TTC549 (cell line): ENCODE measurements at regions not wholly inside any gene's neighbourhood (a gene's known extent, or its start where the extent isn't known, plus 50 kb on each side); places are given as distances from the start of the nearest gene placed in this dataset.
"Not testable (repeated sequence)": the region's sequence is repeated elsewhere in the genome, so short reads cannot be mapped to it uniquely, and the experiment has no call there.

ENCODE experiments used
- FAIRE-seq: peaks from 2 replicates; lab custom pipeline; 2012; peaks lifted over from hg19 to GRCh38; lab: Jason Lieb, UNC

DNA sequence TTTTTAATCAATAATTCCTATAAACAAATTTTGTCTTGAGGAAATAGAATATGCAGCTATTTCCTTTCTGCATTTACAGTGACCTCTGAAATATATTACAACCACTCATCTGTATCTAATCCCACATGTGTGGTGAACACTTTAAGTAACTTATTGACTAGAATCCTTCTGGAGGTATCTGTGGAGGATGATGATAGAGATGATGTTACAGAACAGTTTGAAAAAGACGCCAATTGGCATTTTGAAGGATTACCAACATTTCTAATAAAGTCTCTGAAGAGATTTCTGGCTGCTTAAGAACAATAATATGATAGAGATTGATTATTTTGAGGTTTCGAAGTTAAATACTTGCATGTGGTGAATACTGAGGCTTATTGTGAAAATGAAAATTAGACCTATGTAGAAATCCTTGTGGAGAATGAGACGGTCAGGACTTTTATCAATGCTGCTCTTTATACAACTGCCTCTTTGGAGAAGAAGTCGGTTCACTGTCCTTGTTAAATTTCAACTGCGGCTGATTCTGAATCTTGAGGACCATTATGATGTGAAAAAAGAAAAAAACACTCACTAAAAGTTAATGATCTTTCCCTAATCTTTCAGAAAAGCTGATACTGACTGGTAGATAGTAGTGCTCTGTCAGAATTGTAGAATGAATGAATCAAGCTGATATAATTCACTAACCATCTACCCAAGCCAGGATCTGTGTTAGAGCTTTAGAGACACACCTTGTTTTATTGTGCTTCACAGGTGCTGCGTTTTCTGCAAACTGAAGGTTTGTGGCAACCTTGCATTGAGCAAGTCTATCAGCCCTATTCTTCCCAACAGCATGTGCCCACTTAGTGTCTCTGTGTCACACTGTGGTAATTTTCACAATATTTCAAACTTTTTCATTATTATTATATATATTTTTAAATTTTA is 204.7 kb downstream of the SPRY1 start:
- peak; percentile 100 for FAIRE-seq

DNA sequence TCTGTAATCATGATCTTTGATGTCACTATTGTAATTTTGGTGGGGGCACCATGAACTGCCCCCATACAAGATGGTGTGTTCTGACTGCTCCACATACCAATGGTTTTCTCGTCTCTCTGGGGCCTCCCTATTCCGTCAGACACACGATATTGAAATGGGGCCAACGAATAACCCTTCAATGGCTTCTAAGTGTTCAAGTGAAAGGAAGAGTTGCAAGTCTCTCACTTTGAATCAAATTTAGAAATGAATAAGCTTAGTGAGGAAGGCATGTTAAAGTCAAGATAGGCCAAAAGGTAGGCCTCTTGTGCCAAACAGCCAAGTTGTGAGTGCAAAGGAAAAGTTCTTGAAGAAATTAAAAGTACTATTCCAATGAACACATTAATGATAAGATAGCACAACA is 205.4 kb downstream of the SPRY1 start:
- no peak for FAIRE-seq

- no peak for FAIRE-seq
Observed at GRCh38 chr4:123603165-123603564, 206.6 kb downstream of the SPRY1 start.

DNA sequence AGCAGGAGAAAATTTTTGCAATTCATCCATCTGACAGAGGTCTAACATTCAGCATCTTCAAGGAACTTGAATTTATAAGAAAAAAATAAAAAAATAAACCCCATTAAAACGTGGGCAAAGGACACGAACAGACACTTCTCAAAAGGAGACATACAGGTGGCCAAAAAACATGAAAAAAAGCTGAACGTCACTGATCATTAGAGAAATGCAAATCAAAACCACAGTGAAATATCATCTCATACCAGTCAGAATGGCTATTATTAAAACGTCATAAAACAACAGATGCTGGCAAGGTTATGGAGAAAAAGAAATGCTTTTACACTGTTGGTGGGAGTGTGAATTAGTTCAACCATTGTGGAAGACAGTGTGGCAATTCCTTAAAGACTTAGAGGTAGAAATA is 209.2 kb downstream of the SPRY1 start:
- FAIRE-seq, result not testable (repeated sequence)

DNA sequence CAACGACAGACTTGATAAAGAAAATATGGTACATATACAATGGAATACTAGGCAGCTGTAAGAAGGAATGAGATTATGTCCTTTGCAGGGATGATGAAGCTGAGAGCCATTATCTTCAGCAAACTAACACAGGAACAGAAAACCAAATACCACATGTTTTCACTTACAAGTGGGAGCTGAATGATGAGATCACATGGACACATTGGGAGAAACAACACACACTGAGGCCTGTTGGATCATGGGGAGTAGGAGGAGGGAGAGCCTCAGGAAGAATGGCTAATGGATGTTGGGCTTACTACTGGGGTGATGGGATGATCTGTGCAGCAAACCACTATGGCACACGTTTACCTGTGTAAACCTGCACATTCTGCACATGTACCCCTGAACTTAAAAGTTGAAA is 209.7 kb downstream of the SPRY1 start:
- FAIRE-seq, result no peak

GRCh38 chr4:123606946-123607542 is 210.4 kb downstream of the SPRY1 start:
- FAIRE-seq, result no peak

DNA sequence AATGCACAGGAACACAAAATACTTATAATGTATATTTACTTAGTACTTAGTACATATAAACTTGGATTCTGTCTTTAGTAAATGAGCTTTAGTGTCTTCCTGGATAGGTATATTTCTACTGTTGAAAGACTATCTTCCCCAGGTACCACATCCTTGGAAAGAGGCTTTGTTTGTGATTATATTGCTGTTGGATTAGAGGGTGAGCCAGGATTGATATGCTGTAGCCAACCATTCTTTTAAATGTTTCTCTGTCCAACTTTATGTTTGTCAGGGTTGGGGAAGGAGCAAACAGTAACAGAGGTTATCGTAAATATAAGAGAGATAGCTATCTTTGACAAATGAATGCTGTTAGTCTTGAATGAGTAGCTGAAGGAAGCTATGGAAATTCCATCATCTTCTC is 213.2 kb downstream of the SPRY1 start:
- FAIRE-seq, result peak; percentile 100

- FAIRE-seq, result peak; percentile 100
Observed at GRCh38 chr4:123613586-123614344, 217.2 kb downstream of the SPRY1 start.

- FAIRE-seq, result no peak
Observed at GRCh38 chr4:123615901-123616300, 219.3 kb downstream of the SPRY1 start.

DNA sequence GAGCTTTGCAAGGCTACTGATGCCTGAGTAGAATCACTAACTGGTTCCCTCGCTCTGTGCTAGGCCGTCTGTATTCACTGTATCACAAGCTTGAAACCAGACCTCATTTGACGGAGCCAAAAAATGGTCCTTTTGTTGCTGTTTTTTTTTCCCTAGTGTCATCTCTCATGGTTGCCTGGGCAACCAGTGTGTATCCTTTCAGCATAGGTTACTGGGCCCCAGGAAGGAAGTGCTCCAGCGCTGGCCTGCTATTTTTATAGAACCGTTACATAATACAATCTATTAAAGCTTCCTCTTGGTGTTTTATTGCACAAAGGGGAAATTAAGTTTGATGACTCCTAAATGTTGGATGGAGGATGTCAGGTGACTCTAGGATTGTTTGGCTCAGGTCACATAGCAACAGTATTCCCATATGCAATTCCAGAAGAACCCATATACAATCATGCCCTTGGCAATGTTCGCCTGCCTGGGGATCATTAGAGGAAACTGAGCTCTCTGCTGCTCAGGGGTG is 220.4 kb downstream of the SPRY1 start:
- FAIRE-seq, result peak; percentile 97

GRCh38 chr4:123617791-123618190 is 221.2 kb downstream of the SPRY1 start:
- FAIRE-seq, result no peak

DNA sequence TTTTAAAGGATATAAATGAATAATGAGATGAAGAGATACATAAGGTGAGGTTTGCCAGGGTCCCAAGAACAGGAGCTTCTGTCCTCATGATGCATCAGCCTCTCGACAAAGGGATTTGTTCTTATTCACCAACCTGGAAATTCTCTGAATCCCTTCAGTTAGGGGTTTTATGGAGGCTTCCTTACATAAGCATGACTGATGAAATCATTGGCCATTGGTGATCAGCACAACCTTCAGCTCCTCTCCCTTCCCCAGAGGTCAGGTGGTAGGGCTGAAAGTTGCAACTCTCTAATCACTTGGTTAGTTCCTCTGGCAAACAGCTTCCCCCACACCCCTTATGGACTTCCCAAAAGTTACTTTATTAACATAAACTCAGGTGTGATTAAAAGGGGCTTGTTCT is 222.0 kb downstream of the SPRY1 start:
- peak; percentile 99 for FAIRE-seq

- no peak for FAIRE-seq
Observed at GRCh38 chr4:123619326-123619725, 222.7 kb downstream of the SPRY1 start.

- peak; percentile 99 for FAIRE-seq
Observed at GRCh38 chr4:123619895-123620294, 223.3 kb downstream of the SPRY1 start.

DNA sequence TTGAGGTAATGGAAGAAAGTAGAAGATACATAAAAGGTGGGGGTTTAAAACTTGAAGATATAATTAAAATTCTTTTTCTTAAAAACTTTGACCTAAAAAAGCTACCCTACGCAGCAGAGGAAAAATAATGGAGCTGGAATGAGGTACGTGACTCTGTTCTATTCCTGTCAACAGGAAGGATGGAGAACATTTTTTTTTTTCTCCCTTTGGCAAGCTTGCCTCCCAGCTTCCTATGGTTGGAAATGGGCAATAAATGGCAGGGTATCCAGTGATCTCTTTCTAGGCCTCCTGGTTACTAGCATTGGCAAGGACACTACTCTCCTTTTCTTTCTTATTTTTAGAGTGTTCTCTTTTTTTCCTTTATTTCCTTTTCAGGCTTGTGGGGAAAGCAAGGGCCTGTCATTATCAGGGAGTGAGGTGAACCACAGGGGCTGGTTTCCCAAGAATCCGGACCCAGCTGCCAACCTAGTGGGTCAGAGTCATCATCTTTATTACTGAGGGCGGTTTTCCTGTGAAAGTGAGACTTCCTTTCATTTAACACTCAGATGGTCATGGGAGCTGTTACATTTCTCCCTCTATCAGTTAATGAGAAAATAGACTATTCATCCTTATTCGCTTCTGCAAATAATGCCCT is 224.6 kb downstream of the SPRY1 start:
- no peak for FAIRE-seq

DNA sequence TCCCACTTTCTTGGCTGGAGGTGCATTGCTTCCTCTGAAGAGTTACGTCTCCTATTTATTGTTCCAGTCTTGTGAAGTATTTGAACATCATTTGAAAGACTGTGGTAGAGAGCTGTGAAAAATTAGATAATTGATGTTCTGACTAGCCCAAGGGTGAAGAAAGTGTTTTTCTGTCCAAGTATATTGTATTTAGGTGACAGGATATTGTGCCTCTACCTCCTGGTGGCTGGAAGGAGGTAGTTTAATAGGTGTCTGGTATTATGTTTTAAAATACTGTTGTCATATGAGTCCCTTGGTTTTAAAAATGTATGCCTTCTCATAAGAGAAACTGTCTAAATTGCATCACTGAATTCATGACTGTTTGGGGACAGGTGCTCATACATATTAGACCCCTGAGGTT is 226.0 kb downstream of the SPRY1 start:
- peak; percentile 61 for FAIRE-seq

DNA sequence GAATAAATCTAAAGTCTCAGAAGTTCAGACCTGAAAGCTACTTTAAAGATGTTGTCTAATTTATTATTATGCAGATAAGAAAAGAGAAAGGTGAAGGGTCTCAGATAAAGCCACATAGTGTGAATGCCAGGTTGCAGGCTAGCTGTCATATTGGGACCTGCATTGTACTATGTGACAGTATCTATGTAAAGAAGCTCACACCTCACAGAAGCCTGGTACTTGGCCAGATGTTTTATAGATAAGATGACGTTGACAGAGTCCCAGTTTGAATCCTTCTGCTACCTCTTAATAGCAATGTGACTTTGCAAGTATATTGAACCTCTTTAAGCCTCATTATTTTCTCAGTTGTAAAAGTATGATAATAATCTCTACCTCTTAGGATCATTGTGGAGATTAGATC is 227.0 kb downstream of the SPRY1 start:
- FAIRE-seq, result peak; percentile 93

DNA sequence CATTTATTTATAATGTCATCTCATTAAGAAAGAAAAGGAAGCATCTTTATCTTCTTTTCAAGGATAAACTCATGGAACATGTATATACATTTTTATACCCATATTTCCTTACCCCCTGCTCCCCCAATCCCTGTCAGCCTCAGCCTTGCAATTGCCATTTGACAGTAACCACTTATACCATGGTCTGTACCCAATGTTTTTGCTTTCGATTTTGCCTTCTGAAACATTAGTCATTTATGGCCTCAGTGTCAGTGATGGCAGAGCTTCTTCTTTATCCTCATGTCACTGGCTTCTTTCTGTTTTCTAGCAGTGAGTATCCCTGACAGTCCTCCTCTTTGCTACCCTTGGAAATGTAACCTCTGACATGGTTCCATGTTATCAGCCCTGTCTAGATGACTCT is 228.4 kb downstream of the SPRY1 start:
- FAIRE-seq, result peak; percentile 70

- FAIRE-seq, result no peak
Observed at GRCh38 chr4:123628288-123628687, 231.7 kb downstream of the SPRY1 start.

- peak; percentile 100 for FAIRE-seq
Observed at GRCh38 chr4:123631786-123632692, 235.4 kb downstream of the SPRY1 start.

DNA sequence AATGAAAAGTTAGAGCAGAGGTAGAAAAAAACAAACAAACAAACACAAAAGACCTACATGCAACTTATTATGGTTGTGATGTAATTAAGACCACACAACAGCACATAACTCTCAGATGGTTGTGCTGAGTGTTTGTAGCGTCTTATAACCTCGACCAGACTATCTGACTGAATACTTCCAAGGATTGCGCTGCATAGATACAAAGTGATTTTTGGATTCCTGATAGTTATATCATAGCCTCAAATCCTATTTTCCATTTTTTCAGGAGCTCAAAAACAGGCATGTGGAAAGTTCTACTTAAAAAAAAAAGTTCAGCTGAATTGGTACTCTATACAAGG is 236.1 kb downstream of the SPRY1 start:
- no peak for FAIRE-seq
